SK-N-MC (cell line): ENCODE measurements at regions not wholly inside any gene's neighbourhood (a gene's known extent, or its start where the extent isn't known, plus 50 kb on each side); places are given as distances from the start of the nearest gene placed in this dataset.
A peak's percentile ranks its signal among the peaks of the same experiment; 100 is the strongest.
"Not testable (repeated sequence)": the region's sequence is repeated elsewhere in the genome, so short reads cannot be mapped to it uniquely, and the experiment has no call there.

Experiments
- DNase-seq: peaks from one replicate; pipeline ENCODE4 v3.0.0-alpha.2; 2011; ENCODE audit warnings: low read depth, low spot score
- H3K27ac ChIP-seq: fragments of 200-600 bp; sonication (generic); 2 replicates; pipeline ENCODE4 v1.5.1; 2016; ENCODE audit warnings: mixed run types
- H3K36me3 ChIP-seq: fragments of 200-600 bp; sonication (generic); 2 replicates; pipeline ENCODE4 v1.6.1; 2017; ENCODE audit warnings: antibody characterized with exemption, low read length, mixed read lengths; ENCODE audit not compliant: insufficient read depth
- H3K4me3 ChIP-seq: fragments of 200-600 bp; sonication (generic); 2 replicates; pipeline ENCODE4 v1.5.1; 2016
- H3K9ac ChIP-seq: fragments of 200-600 bp; sonication (generic); 2 replicates; pipeline ENCODE4 v1.8.0; 2017; ENCODE audit warnings: mixed run types, mixed read lengths; ENCODE audit not compliant: insufficient read length
- H3K9me3 ChIP-seq: fragments of 200-600 bp; sonication (generic); 2 replicates; pipeline ENCODE4 v1.6.1; 2017; ENCODE audit warnings: low read depth, mild to moderate bottlenecking, antibody characterized with exemption, low read length, moderate library complexity, mixed read lengths
- EZH2 ChIP-seq: fragments of 200-600 bp; sonication (generic); IDR thresholded peaks from one replicate; pipeline ENCODE4 v1.6.1; 2017; ENCODE audit warnings: antibody characterized with exemption
- FOXP2 ChIP-seq: optimal IDR thresholded peaks from 2 replicates; pipeline ENCODE3; 2011; ENCODE audit warnings: mild to moderate bottlenecking, moderate library complexity; ENCODE audit not compliant: insufficient read depth; ENCODE audit errors: extremely low read length, control extremely low read depth
- POLR2AphosphoS5 ChIP-seq: IDR thresholded peaks from 2 replicates; pipeline ENCODE4 v1.6.1; 2012; ENCODE audit warnings: mild to moderate bottlenecking, low read depth, low read length, borderline replicate concordance

- TF ChIP-seq POLR2AphosphoS5 (no peak), EZH2 (no peak), FOXP2 (no peak)
- Histone ChIP-seq H3K9ac (no peak overlapping the region), H3K36me3 (no peaks in the 10 kb centered on the region), H3K9me3 (no peaks in the 10 kb centered on the region), H3K4me3 (no peak overlapping the region), H3K27ac (no peak overlapping the region)
- no peak for DNase-seq
Observed at GRCh38 chr1:194033646-194034045, 847.2 kb upstream of the B3GALT2 start.

- H3K27ac ChIP-seq, result no peak overlapping the region
- no peak overlapping the region for H3K4me3 ChIP-seq
- H3K9me3 ChIP-seq, result no peaks in the 10 kb centered on the region
- no peak for DNase-seq
- no peak for TF ChIP-seq EZH2
- no peak for TF ChIP-seq FOXP2
- TF ChIP-seq POLR2AphosphoS5, result no peak
- no peaks in the 10 kb centered on the region for H3K36me3 ChIP-seq
- H3K9ac ChIP-seq, result no peak overlapping the region
Observed at GRCh38 chr1:194028002-194028401, 841.6 kb upstream of the B3GALT2 start.

- TF ChIP-seq EZH2 (no peak), POLR2AphosphoS5 (no peak), FOXP2 (no peak)
- Histone ChIP-seq H3K4me3 (no peak overlapping the region), H3K27ac (no peak overlapping the region), H3K36me3 (no peaks in the 10 kb centered on the region), H3K9ac (no peak overlapping the region), H3K9me3 (no peaks in the 10 kb centered on the region)
- DNase-seq, result no peak
Observed at GRCh38 chr1:194026422-194026821, 840.0 kb upstream of the B3GALT2 start.

- no peak overlapping the region for H3K4me3 ChIP-seq
- TF ChIP-seq FOXP2, result peak; percentile 27
- peak; percentile 27; the same call in 1 of the 2 replicates for TF ChIP-seq POLR2AphosphoS5
- no peak for TF ChIP-seq EZH2
- no peak overlapping the region for H3K27ac ChIP-seq
- H3K9ac ChIP-seq, result no peak overlapping the region
- peak; percentile 94 for DNase-seq
- H3K36me3 ChIP-seq, result no peaks in the 10 kb centered on the region
- no peaks in the 10 kb centered on the region for H3K9me3 ChIP-seq
Observed at GRCh38 chr1:194024659-194025058, 838.2 kb upstream of the B3GALT2 start.

GRCh38 chr1:194014014-194014413 is 827.6 kb upstream of the B3GALT2 start:
- no peak for DNase-seq
- Histone ChIP-seq H3K4me3 (no peak overlapping the region), H3K27ac (no peak overlapping the region), H3K9me3 (no peaks in the 10 kb centered on the region), H3K36me3 (no peaks in the 10 kb centered on the region), H3K9ac (no peak overlapping the region)
- TF ChIP-seq EZH2, result no peak
- TF ChIP-seq FOXP2, result no peak
- no peak for TF ChIP-seq POLR2AphosphoS5

GRCh38 chr1:194013561-194013960 is 827.1 kb upstream of the B3GALT2 start:
- TF ChIP-seq FOXP2 (no peak), POLR2AphosphoS5 (no peak), EZH2 (no peak)
- Histone ChIP-seq H3K36me3 (no peaks in the 10 kb centered on the region), H3K4me3 (no peak overlapping the region), H3K27ac (no peak overlapping the region), H3K9me3 (no peaks in the 10 kb centered on the region), H3K9ac (no peak overlapping the region)
- DNase-seq, result no peak

DNA sequence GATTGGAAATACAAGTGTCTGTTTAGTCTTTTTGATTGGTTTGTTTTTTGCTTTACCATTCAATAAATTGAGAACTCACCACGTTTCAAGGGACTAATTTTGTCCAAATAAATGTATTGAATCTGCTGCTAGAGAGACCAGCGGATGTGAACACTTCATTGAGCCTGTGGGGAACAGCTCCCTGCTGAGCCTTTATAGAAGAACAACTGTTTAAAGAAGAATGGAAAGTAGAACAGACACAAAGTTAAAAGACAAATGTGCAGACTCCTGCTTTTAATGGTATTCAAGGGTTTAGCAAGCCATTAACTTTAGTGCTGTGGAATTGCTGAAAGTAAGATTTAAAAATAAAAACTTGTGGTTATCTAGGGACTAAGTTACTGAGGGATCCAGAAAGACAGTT is 817.7 kb upstream of the B3GALT2 start:
- TF ChIP-seq FOXP2 (no peak), POLR2AphosphoS5 (no peak), EZH2 (no peak)
- H3K27ac ChIP-seq, result no peak overlapping the region
- H3K4me3 ChIP-seq, result no peak overlapping the region
- H3K36me3 ChIP-seq, result no peaks in the 10 kb centered on the region
- no peaks in the 10 kb centered on the region for H3K9me3 ChIP-seq
- DNase-seq, result no peak
- no peak overlapping the region for H3K9ac ChIP-seq

DNA sequence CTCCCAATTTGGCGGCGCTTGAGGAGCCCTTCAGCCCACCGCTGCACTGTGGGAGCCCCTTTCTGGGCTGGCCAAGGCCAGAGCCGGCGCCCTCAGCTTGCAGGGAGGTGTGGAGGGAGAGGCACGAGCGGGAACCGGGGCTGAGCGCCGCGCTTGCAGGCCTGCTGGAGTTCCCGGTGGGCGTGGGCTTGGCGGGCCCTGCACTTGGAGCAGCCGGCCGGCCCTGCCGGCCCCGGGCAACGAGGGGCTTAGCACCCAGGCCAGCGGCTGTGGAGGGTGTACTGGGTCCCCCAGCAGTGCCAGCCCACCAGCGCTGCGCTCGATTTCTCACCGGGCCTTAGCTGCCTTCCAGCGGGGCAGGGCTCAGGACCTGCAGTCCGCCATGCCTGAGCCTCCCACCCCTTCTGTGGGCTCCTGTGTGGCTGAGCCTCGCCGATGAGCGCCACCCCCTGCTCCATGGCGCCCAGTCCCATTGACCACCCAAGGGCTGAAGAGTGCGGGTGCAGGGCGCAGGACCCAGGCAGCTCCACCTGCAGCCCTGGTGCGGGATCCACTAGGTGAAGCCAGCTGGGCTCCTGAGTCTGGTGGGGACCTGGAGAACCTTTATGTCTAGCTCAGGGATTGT is 815.4 kb upstream of the B3GALT2 start:
- DNase-seq, result not testable (repeated sequence)

DNA sequence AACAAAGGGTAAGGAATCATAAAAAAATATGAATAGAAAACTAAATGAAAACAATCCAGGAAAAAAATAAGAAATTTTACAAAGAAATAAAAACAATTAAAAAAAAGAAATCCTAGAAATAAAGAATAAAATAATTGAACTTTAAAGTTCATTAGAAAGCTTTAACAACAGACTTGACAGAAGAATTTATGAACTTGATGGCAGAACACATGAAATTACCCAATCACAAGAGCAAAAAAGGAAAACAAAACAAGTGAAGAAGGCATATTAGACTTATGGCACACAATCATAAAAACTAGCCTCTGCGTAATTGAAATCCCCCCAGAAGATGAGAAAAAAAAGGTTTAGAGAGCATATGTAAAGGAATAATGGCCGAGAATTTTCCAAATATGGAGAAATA is 802.5 kb upstream of the B3GALT2 start:
- Histone ChIP-seq H3K27ac (no peak overlapping the region), H3K4me3 (no peak overlapping the region), H3K9me3 (peaks cover 9% of the 10 kb centered on the region; the same call in 1 of the 2 replicates), H3K9ac (no peak overlapping the region), H3K36me3 (no peaks in the 10 kb centered on the region)
- TF ChIP-seq EZH2, result no peak
- no peak for TF ChIP-seq POLR2AphosphoS5
- no peak for TF ChIP-seq FOXP2
- DNase-seq, result no peak

More for the DNA sequence above, 815.4 kb upstream of the B3GALT2 start:
- not testable (repeated sequence) for H3K36me3 ChIP-seq, H3K4me3 ChIP-seq, H3K27ac ChIP-seq, H3K9ac ChIP-seq, H3K9me3 ChIP-seq
